ENCODE measurements at regions not wholly inside any gene's neighbourhood (a gene's known extent, or its start where the extent isn't known, plus 50 kb on each side); places are given as distances from the start of the nearest gene placed in this dataset.

- peaks cover 14% of the 10 kb centered on the region for H3K4me1 ChIP-seq
- no peaks in the 10 kb centered on the region for H3K36me3 ChIP-seq
- no peak overlapping the region for H3K27ac ChIP-seq (replicated peaks)
- no peak overlapping the region for H3K4me3 ChIP-seq
- H3K9me3 ChIP-seq (replicated peaks): no peaks in the 10 kb centered on the region
- no peaks in the 10 kb centered on the region for H3K27me3 ChIP-seq (ENCODE audit: low read depth)
- intact Hi-C loops (cut with micrococcal nuclease): no loop called here
- DNase-seq: no peak
- TF ChIP-seq, protein P1, sequence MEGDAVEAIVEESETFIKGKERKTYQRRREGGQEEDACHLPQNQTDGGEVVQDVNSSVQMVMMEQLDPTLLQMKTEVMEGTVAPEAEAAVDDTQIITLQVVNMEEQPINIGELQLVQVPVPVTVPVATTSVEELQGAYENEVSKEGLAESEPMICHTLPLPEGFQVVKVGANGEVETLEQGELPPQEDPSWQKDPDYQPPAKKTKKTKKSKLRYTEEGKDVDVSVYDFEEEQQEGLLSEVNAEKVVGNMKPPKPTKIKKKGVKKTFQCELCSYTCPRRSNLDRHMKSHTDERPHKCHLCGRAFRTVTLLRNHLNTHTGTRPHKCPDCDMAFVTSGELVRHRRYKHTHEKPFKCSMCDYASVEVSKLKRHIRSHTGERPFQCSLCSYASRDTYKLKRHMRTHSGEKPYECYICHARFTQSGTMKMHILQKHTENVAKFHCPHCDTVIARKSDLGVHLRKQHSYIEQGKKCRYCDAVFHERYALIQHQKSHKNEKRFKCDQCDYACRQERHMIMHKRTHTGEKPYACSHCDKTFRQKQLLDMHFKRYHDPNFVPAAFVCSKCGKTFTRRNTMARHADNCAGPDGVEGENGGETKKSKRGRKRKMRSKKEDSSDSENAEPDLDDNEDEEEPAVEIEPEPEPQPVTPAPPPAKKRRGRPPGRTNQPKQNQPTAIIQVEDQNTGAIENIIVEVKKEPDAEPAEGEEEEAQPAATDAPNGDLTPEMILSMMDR (IDR thresholded peaks at IDR 0.05; ENCODE audit: borderline replicate concordance): no peak
Observed at GRCh38 chr2:160696087-160696452, 202.5 kb upstream of the RBMS1 start.

DNA sequence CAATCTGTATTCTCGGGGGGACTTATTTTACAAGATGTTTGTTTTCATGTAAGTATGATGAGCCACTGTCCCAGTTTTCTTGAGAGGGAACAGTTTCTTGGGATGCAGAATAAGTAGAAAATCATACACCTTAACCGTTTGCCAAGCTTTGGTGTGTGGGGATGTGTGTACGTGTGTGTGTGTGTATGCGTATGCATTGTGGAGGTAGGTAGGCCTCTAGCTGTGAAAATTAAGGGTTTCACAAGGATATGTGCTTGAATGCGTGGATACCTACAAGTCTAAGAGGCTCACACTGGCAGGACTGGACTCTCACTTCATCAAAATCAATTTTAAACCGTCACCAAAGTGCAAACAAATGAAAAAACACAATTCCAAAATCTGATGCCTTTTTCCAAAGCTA lies 204.2 kb upstream of the RBMS1 start:
- Histone ChIP-seq H3K4me1 (peaks cover 14% of the 10 kb centered on the region), H3K27ac (replicated peaks) (no peak overlapping the region), H3K9me3 (replicated peaks) (no peaks in the 10 kb centered on the region), H3K4me3 (no peak overlapping the region), H3K27me3 (ENCODE audit: low read depth) (no peaks in the 10 kb centered on the region), H3K36me3 (no peaks in the 10 kb centered on the region)
- TF ChIP-seq, protein P1 (IDR thresholded peaks at IDR 0.05; ENCODE audit: borderline replicate concordance): no peak
- intact Hi-C loops (cut with micrococcal nuclease): no loop called here
- DNase-seq: no peak

GRCh38 chr2:160700021-160700814 lies 206.6 kb upstream of the RBMS1 start:
- intact Hi-C loops (cut with micrococcal nuclease): no loop called here
- Histone ChIP-seq H3K4me3 (no peak overlapping the region), H3K9me3 (replicated peaks) (no peaks in the 10 kb centered on the region), H3K36me3 (no peaks in the 10 kb centered on the region), H3K4me1 (peaks cover 19% of the 10 kb centered on the region), H3K27ac (replicated peaks) (no peak overlapping the region), H3K27me3 (ENCODE audit: low read depth) (no peaks in the 10 kb centered on the region)
- TF ChIP-seq, protein P1 (IDR thresholded peaks at IDR 0.05; ENCODE audit: borderline replicate concordance): no peak
- DNase-seq: no peak

GRCh38 chr2:160701822-160702221 lies 208.2 kb upstream of the RBMS1 start:
- TF ChIP-seq, protein P1 (IDR thresholded peaks at IDR 0.05; ENCODE audit: borderline replicate concordance): no peak
- H3K9me3 ChIP-seq (replicated peaks): peaks cover 2% of the 10 kb centered on the region
- no peak for DNase-seq
- H3K36me3 ChIP-seq: no peaks in the 10 kb centered on the region
- intact Hi-C loops (cut with micrococcal nuclease): no loop called here
- no peaks in the 10 kb centered on the region for H3K27me3 ChIP-seq (ENCODE audit: low read depth)
- H3K4me3 ChIP-seq: no peak overlapping the region
- peaks cover 8% of the 10 kb centered on the region for H3K4me1 ChIP-seq
- H3K27ac ChIP-seq (replicated peaks): no peak overlapping the region

- Histone ChIP-seq H3K9me3 (replicated peaks) (peaks cover 7% of the 10 kb centered on the region), H3K27ac (replicated peaks) (no peak overlapping the region), H3K4me1 (peaks cover 8% of the 10 kb centered on the region), H3K36me3 (no peaks in the 10 kb centered on the region), H3K4me3 (no peak overlapping the region), H3K27me3 (ENCODE audit: low read depth) (no peaks in the 10 kb centered on the region)
- intact Hi-C loops (cut with micrococcal nuclease): no loop called here
- TF ChIP-seq, protein P1 (IDR thresholded peaks at IDR 0.05; ENCODE audit: borderline replicate concordance): no peak
- no peak for DNase-seq
Observed at GRCh38 chr2:160702754-160703153, 209.1 kb upstream of the RBMS1 start.
